ENCODE measurements at regions not wholly inside any gene's neighbourhood (a gene's known extent, or its start where the extent isn't known, plus 50 kb on each side); places are given as distances from the start of the nearest gene placed in this dataset.

- TF ChIP-seq NFE2L2 (IDR thresholded peaks at IDR 0.05; ENCODE audit: low read depth, low read length): no peak
- no peak for TF ChIP-seq CTCF (conservative IDR thresholded peaks at IDR 0.05; ENCODE audit: low read depth, low read length)
- TF ChIP-seq USF2 (IDR thresholded peaks at IDR 0.05; ENCODE audit: low read depth, low read length): no peak
- no peak for TF ChIP-seq MAFK (IDR thresholded peaks at IDR 0.05; ENCODE audit: low read depth, low read length)
- Histone ChIP-seq H4K91ac (ENCODE audit: insufficient read depth, low read depth, low read length) (no peak overlapping the region), H3K18ac (ENCODE audit: low read depth, low read length) (no peak overlapping the region; the same call in 1 of the 2 replicates), H3K79me1 (ENCODE audit: low read depth in 1 of 2, low read length in 2 of 2) (no peaks in the 10 kb centered on the region), H3K4ac (ENCODE audit: low read depth, low read length) (no peak overlapping the region), H2BK120ac (ENCODE audit: low read depth, low read length) (no peak overlapping the region), H2BK5ac (ENCODE audit: low read depth, low read length, poor library complexity, severe bottlenecking) (no peak overlapping the region), H3K4me1 (ENCODE audit: control insufficient read depth, insufficient read depth, low read length) (peaks cover 6% of the 10 kb centered on the region; the same call in 1 of the 2 replicates), H3K9me1 (ENCODE audit: insufficient read depth, low read length) (no peaks in the 10 kb centered on the region), H2AFZ (replicated peaks; ENCODE audit: low read length, poor library complexity) (no peak overlapping the region), H3K27me3 (ENCODE audit: control insufficient read depth, insufficient read depth, low read length) (no peaks in the 10 kb centered on the region), H2BK20ac (ENCODE audit: low read depth, low read length) (no peak overlapping the region), H3K9ac (ENCODE audit: low read depth, low read length) (no peak overlapping the region), H3K36me3 (ENCODE audit: control insufficient read depth, insufficient read depth, low read length) (no peaks in the 10 kb centered on the region), H3K4me2 (ENCODE audit: low read depth, low read length) (no peak overlapping the region), H2BK15ac (ENCODE audit: low read depth, low read length) (no peak overlapping the region), H4K5ac (ENCODE audit: low read depth, low read length) (no peak overlapping the region), H4K8ac (ENCODE audit: low read depth in 2 of 2, low read length in 2 of 2) (no peak overlapping the region), H4K20me1 (ENCODE audit: insufficient read depth, low read length) (no peaks in the 10 kb centered on the region), H3K14ac (replicated peaks; ENCODE audit: low read depth, low read length) (no peak overlapping the region), H3K23ac (ENCODE audit: low read depth, low read length) (no peak overlapping the region), H3K9me3 (ENCODE audit: control insufficient read depth, insufficient read depth, low read length) (no peaks in the 10 kb centered on the region), H3K27ac (ENCODE audit: insufficient read depth, low read length) (no peak overlapping the region), H3K56ac (ENCODE audit: extremely low read depth, insufficient read depth, low read length) (no peak overlapping the region), H2AK5ac (ENCODE audit: low read depth, low read length) (no peak overlapping the region), H2AK9ac (replicated peaks; ENCODE audit: low read depth, low read length, poor library complexity) (no peak overlapping the region), H3K4me3 (ENCODE audit: insufficient read depth, low read depth, low read length) (no peak overlapping the region)
- BruUV-seq (replicated peaks): no TSS peak
- CTCF ChIA-PET: interaction anchor here (1.4 kb wide), 1 partner anchor 24 kb away, joined by 4 read pairs; no protein-coding TSS in a partner anchor
- in situ Hi-C loops (cut with MboI; ENCODE audit: low sequenced_read_pairs) (no loop called here), intact Hi-C loops (cut with micrococcal nuclease) (no loop called here), dilution Hi-C loops (cut with HindIII; ENCODE audit: low sequenced_read_pairs, unreplicated experiment) (no loop called here)
- POLR2A ChIA-PET (ENCODE audit: unreplicated experiment): no interaction called here
- peak; percentile 42 for ATAC-seq (ENCODE audit: low read depth)
- no CpG with 5 or more reads among the region's 4 CpGs for WGBS, 2 experiments (ENCODE audit: extremely low coverage in 2 of 2, insufficient read length in 1 of 2)
- peak; percentile 30 for DNase-seq
Measured at GRCh38 chrX:11968991-11969390, 169.3 kb upstream of the FRMPD4 start.

All from IMR-90 (cell line).